ENCODE measurements at regions not wholly inside any gene's neighbourhood (a gene's known extent, or its start where the extent isn't known, plus 50 kb on each side); places are given as distances from the start of the nearest gene placed in this dataset.

GRCh38 chr9:7640231-7640630 is 159.3 kb downstream of the DMAC1 start:
- Histone ChIP-seq H3F3A (ENCODE audit: insufficient read depth, low read length) (no peaks in the 10 kb centered on the region), H3K9me3 (ENCODE audit: low read length) (no peaks in the 10 kb centered on the region; the same call in 1 of the 2 replicates), H3K79me2 (ENCODE audit: insufficient read depth, low read length) (no peaks in the 10 kb centered on the region), H3K36me3 (ENCODE audit: insufficient read depth, low read length) (no peaks in the 10 kb centered on the region), H2AFZ (ENCODE audit: low read length) (no peak overlapping the region), H3K27me3 (ENCODE audit: insufficient read depth, low read length) (no peaks in the 10 kb centered on the region), H3K4me2 (ENCODE audit: low read length) (no peak overlapping the region), H3K4me3 (ENCODE audit: low read depth, low read length, poor library complexity, severe bottlenecking) (no peak overlapping the region), H3K9ac (ENCODE audit: low read length) (no peak overlapping the region), H3K4me1 (ENCODE audit: insufficient read depth, low read length, severe bottlenecking) (no peaks in the 10 kb centered on the region), H3K27ac (ENCODE audit: low read depth, low read length, poor library complexity, severe bottlenecking) (no peak overlapping the region), H3K9me2 (ENCODE audit: low read depth, low read length) (no peaks in the 10 kb centered on the region), H4K20me1 (ENCODE audit: insufficient read depth, low read length) (no peaks in the 10 kb centered on the region)
- TF ChIP-seq EZH2 (IDR thresholded peaks at IDR 0.05; ENCODE audit: borderline replicate concordance, low read length), result no peak
- TF ChIP-seq, protein P1, sequence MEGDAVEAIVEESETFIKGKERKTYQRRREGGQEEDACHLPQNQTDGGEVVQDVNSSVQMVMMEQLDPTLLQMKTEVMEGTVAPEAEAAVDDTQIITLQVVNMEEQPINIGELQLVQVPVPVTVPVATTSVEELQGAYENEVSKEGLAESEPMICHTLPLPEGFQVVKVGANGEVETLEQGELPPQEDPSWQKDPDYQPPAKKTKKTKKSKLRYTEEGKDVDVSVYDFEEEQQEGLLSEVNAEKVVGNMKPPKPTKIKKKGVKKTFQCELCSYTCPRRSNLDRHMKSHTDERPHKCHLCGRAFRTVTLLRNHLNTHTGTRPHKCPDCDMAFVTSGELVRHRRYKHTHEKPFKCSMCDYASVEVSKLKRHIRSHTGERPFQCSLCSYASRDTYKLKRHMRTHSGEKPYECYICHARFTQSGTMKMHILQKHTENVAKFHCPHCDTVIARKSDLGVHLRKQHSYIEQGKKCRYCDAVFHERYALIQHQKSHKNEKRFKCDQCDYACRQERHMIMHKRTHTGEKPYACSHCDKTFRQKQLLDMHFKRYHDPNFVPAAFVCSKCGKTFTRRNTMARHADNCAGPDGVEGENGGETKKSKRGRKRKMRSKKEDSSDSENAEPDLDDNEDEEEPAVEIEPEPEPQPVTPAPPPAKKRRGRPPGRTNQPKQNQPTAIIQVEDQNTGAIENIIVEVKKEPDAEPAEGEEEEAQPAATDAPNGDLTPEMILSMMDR (IDR thresholded peaks at IDR 0.05; ENCODE audit: low read length), result no peak

- no peaks in the 10 kb centered on the region for H3K79me2 ChIP-seq (ENCODE audit: insufficient read depth, low read length)
- H3K27me3 ChIP-seq (ENCODE audit: insufficient read depth, low read length), result no peaks in the 10 kb centered on the region
- no peaks in the 10 kb centered on the region for H3K36me3 ChIP-seq (ENCODE audit: insufficient read depth, low read length)
- no peak overlapping the region for H3K4me3 ChIP-seq (ENCODE audit: low read depth, low read length, poor library complexity, severe bottlenecking)
- no peak overlapping the region for H3K27ac ChIP-seq (ENCODE audit: low read depth, low read length, poor library complexity, severe bottlenecking)
- no peaks in the 10 kb centered on the region for H3F3A ChIP-seq (ENCODE audit: insufficient read depth, low read length)
- TF ChIP-seq EZH2 (IDR thresholded peaks at IDR 0.05; ENCODE audit: borderline replicate concordance, low read length), result no peak
- TF ChIP-seq, protein P1 (IDR thresholded peaks at IDR 0.05; ENCODE audit: low read length), result no peak
- H3K4me2 ChIP-seq (ENCODE audit: low read length), result no peak overlapping the region
- H3K9me2 ChIP-seq (ENCODE audit: low read depth, low read length), result no peaks in the 10 kb centered on the region
- no peaks in the 10 kb centered on the region for H4K20me1 ChIP-seq (ENCODE audit: insufficient read depth, low read length)
- no peaks in the 10 kb centered on the region; the same call in 1 of the 2 replicates for H3K9me3 ChIP-seq (ENCODE audit: low read length)
- no peak overlapping the region for H2AFZ ChIP-seq (ENCODE audit: low read length)
- H3K9ac ChIP-seq (ENCODE audit: low read length), result no peak overlapping the region
- no peaks in the 10 kb centered on the region for H3K4me1 ChIP-seq (ENCODE audit: insufficient read depth, low read length, severe bottlenecking)
Measured at GRCh38 chr9:7639471-7639870, 160.1 kb downstream of the DMAC1 start.

GRCh38 chr9:7636838-7637467 is 162.6 kb downstream of the DMAC1 start:
- Histone ChIP-seq H3K9me3 (ENCODE audit: low read length) (no peaks in the 10 kb centered on the region), H3K27ac (ENCODE audit: low read depth, low read length, poor library complexity, severe bottlenecking) (no peak overlapping the region), H3K4me2 (ENCODE audit: low read length) (no peak overlapping the region), H3K36me3 (ENCODE audit: insufficient read depth, low read length) (no peaks in the 10 kb centered on the region), H4K20me1 (ENCODE audit: insufficient read depth, low read length) (no peaks in the 10 kb centered on the region), H3K9ac (ENCODE audit: low read length) (no peak overlapping the region), H3F3A (ENCODE audit: insufficient read depth, low read length) (no peaks in the 10 kb centered on the region), H2AFZ (ENCODE audit: low read length) (no peak overlapping the region), H3K79me2 (ENCODE audit: insufficient read depth, low read length) (no peaks in the 10 kb centered on the region), H3K9me2 (ENCODE audit: low read depth, low read length) (no peaks in the 10 kb centered on the region), H3K27me3 (ENCODE audit: insufficient read depth, low read length) (no peaks in the 10 kb centered on the region), H3K4me1 (ENCODE audit: insufficient read depth, low read length, severe bottlenecking) (no peaks in the 10 kb centered on the region), H3K4me3 (ENCODE audit: low read depth, low read length, poor library complexity, severe bottlenecking) (no peak overlapping the region)
- TF ChIP-seq EZH2 (IDR thresholded peaks at IDR 0.05; ENCODE audit: borderline replicate concordance, low read length), result no peak
- TF ChIP-seq, protein P1 (IDR thresholded peaks at IDR 0.05; ENCODE audit: low read length), result no peak
